Neural progenitor cell (in vitro differentiated cells): ENCODE measurements at regions not wholly inside any gene's neighbourhood (a gene's known extent, or its start where the extent isn't known, plus 50 kb on each side); places are given as distances from the start of the nearest gene placed in this dataset.

Experiments used
- DNase-seq: peaks from one replicate; pipeline ENCODE4 v3.0.0-alpha.2; 2016; ENCODE audit warnings: low spot score
- H2AFZ ChIP-seq: fragments of 200-600 bp; sonication (generic); replicated peaks from 2 replicates; pipeline ENCODE4 v1.6.1; 2016; ENCODE audit warnings: antibody characterized with exemption
- H3F3A ChIP-seq: fragments of 200-600 bp; sonication (generic); 2 replicates; pipeline ENCODE4 v1.6.1; 2016; ENCODE audit warnings: antibody characterized with exemption, low read depth
- H3K27ac ChIP-seq: fragments of 200-600 bp; sonication (generic); 2 replicates; pipeline ENCODE4 v1.5.1; 2016; ENCODE audit warnings: mild to moderate bottlenecking
- H3K27me3 ChIP-seq: fragments of 200-600 bp; sonication (generic); 2 replicates; pipeline ENCODE4 v1.6.1; 2016; ENCODE audit warnings: mild to moderate bottlenecking, moderate library complexity
- H3K36me3 ChIP-seq: fragments of 200-600 bp; sonication (generic); 2 replicates; pipeline ENCODE4 v1.5.1; 2016
- H3K4me1 ChIP-seq: fragments of 200-600 bp; sonication (generic); 2 replicates; pipeline ENCODE4 v1.6.1; 2016; ENCODE audit warnings: mixed run types
- H3K4me2 ChIP-seq: fragments of 200-600 bp; sonication (generic); 2 replicates; pipeline ENCODE4 v1.6.1; 2016
- H3K4me3 ChIP-seq: fragments of 200-600 bp; sonication (generic); 2 replicates; pipeline ENCODE4 v1.5.1; 2016
- H3K79me2 ChIP-seq: fragments of 200-600 bp; sonication (generic); 2 replicates; pipeline ENCODE4 v1.6.1; 2016; ENCODE audit warnings: low read depth
- H3K9ac ChIP-seq: fragments of 200-600 bp; sonication (generic); 2 replicates; pipeline ENCODE4 v1.6.1; 2016
- H3K9me3 ChIP-seq: fragments of 200-600 bp; sonication (generic); 2 replicates; pipeline ENCODE4 v1.5.1; 2016; ENCODE audit warnings: low read depth
- H4K20me1 ChIP-seq: fragments of 200-600 bp; sonication (generic); 2 replicates; pipeline ENCODE4 v1.6.1; 2016; ENCODE audit warnings: low read depth
- H3K27ac Mint-ChIP-seq: 3 replicates; pipeline ENCODE4 v1.8.0; 2021; ENCODE audit warnings: mixed read lengths
- H3K27me3 Mint-ChIP-seq: 2 replicates; pipeline ENCODE4 v1.8.0; 2022; ENCODE audit warnings: low read depth, mild to moderate bottlenecking, inconsistent platforms, moderate library complexity, mixed read lengths; ENCODE audit not compliant: insufficient read depth
- H3K36me3 Mint-ChIP-seq: 3 replicates; pipeline ENCODE4 v1.8.0; 2021; ENCODE audit warnings: mixed read lengths
- H3K4me1 Mint-ChIP-seq: 3 replicates; pipeline ENCODE4 v1.8.0; 2021; ENCODE audit warnings: mixed read lengths
- H3K4me3 Mint-ChIP-seq: 3 replicates; pipeline ENCODE4 v1.8.0; 2021; ENCODE audit warnings: mild to moderate bottlenecking, moderate library complexity, mixed read lengths
- H3K9me3 Mint-ChIP-seq: 3 replicates; pipeline ENCODE4 v1.8.0; 2020; ENCODE audit warnings: mixed read lengths
- EZH2 ChIP-seq: fragments of 200-600 bp; sonication (generic); IDR thresholded peaks from 2 replicates; pipeline ENCODE4 v1.6.1; 2017; ENCODE audit warnings: antibody characterized with exemption, mild to moderate bottlenecking, moderate library complexity
- EZH2phosphoT487 ChIP-seq: fragments of 200-600 bp; sonication (generic); IDR thresholded peaks from 2 replicates; pipeline ENCODE4 v1.6.1; 2017; ENCODE audit warnings: antibody characterized with exemption
- TF ChIP-seq, protein P1 (sequence below): fragments of 200-600 bp; sonication (generic); IDR thresholded peaks from 2 replicates; pipeline ENCODE4 v1.5.1; 2017; ENCODE audit warnings: antibody characterized with exemption, mild to moderate bottlenecking

DNA sequence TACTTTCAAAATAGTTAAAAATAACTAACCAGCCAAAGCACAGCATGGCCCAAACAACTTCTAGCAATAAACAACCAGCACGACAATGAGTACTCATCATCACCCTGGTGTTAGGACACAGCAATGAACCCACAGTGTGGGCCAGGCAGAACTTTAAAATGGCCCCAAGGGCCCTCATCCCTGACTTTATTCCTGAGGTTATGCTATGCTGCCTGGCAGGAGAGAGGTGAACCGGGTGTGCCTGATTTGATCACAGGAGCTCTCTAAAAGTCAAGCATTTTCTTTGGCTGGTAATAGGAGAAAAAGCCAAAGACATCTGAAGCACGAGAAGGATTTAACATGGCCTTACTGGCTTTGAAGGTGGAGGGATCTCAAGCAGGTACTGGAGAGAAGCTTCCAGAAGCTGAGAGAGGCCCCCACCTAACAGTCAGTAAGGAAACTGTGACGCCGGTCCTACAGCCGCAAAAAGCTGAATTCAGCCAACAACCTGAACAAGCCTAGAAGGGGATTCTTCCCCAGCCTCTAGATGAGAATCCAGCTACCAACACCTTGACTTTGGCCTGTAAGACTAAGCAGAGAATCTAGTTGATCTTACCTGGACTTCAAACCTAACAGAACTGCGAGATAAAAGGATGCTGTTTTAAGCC is 115.4 kb downstream of the DDX1 start:
- no peak overlapping the region for H3K27ac Mint-ChIP-seq
- DNase-seq: no peak

DNA sequence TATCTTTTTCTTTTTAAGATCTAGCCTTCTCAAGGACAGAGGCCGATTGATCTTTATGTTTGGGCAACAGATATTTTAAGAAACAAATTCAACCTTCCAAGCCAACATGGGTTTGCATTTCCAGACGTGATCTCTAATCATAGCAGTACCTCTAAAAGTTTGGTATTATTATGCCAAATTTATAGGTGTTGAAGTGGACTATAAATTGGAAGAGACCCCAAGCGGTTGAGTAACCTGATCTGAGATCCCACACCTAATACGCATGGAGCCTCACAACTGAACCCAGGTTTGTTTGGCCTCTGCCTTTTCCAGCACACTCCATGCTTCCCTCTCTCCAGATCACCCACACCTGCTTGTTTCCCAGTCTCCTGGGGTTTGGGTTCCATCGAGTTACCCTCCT is 116.5 kb downstream of the DDX1 start:
- H3K36me3 Mint-ChIP-seq: no peaks in the 10 kb centered on the region
- Histone ChIP-seq H3K9me3 (no peaks in the 10 kb centered on the region), H3K79me2 (no peaks in the 10 kb centered on the region), H3F3A (no peaks in the 10 kb centered on the region), H3K4me2 (no peak overlapping the region), H3K27me3 (no peaks in the 10 kb centered on the region), H3K27ac (no peak overlapping the region), H3K4me3 (no peak overlapping the region), H3K36me3 (no peaks in the 10 kb centered on the region), H2AFZ (no peak overlapping the region), H3K4me1 (no peaks in the 10 kb centered on the region), H4K20me1 (no peaks in the 10 kb centered on the region), H3K9ac (no peak overlapping the region)
- no peak for TF ChIP-seq EZH2
- no peak for TF ChIP-seq EZH2phosphoT487
- TF ChIP-seq, protein P1, sequence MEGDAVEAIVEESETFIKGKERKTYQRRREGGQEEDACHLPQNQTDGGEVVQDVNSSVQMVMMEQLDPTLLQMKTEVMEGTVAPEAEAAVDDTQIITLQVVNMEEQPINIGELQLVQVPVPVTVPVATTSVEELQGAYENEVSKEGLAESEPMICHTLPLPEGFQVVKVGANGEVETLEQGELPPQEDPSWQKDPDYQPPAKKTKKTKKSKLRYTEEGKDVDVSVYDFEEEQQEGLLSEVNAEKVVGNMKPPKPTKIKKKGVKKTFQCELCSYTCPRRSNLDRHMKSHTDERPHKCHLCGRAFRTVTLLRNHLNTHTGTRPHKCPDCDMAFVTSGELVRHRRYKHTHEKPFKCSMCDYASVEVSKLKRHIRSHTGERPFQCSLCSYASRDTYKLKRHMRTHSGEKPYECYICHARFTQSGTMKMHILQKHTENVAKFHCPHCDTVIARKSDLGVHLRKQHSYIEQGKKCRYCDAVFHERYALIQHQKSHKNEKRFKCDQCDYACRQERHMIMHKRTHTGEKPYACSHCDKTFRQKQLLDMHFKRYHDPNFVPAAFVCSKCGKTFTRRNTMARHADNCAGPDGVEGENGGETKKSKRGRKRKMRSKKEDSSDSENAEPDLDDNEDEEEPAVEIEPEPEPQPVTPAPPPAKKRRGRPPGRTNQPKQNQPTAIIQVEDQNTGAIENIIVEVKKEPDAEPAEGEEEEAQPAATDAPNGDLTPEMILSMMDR: no peak
- peaks cover 8% of the 10 kb centered on the region for H3K9me3 Mint-ChIP-seq
- DNase-seq: no peak
- H3K4me3 Mint-ChIP-seq: no peak overlapping the region
- H3K27me3 Mint-ChIP-seq: peaks cover 4% of the 10 kb centered on the region
- peaks cover 4% of the 10 kb centered on the region for H3K4me1 Mint-ChIP-seq
- no peak overlapping the region for H3K27ac Mint-ChIP-seq

More for the DNA sequence above, 115.4 kb downstream of the DDX1 start:
- H3K36me3 ChIP-seq: no peaks in the 10 kb centered on the region
- no peaks in the 10 kb centered on the region for H4K20me1 ChIP-seq
- H3K36me3 Mint-ChIP-seq: no peaks in the 10 kb centered on the region
- H3K9me3 ChIP-seq: no peaks in the 10 kb centered on the region
- peaks cover 8% of the 10 kb centered on the region for H3K9me3 Mint-ChIP-seq
- no peaks in the 10 kb centered on the region for H3K27me3 ChIP-seq
- H3K4me1 ChIP-seq: no peaks in the 10 kb centered on the region
- H3K9ac ChIP-seq: no peak overlapping the region
- H3F3A ChIP-seq: no peaks in the 10 kb centered on the region
- peaks cover 4% of the 10 kb centered on the region for H3K4me1 Mint-ChIP-seq
- H3K27me3 Mint-ChIP-seq: peaks cover 6% of the 10 kb centered on the region
- H3K4me3 Mint-ChIP-seq: no peak overlapping the region
- no peak overlapping the region for H2AFZ ChIP-seq
- TF ChIP-seq, protein P1: no peak
- no peak for TF ChIP-seq EZH2
- TF ChIP-seq EZH2phosphoT487: no peak
- H3K79me2 ChIP-seq: no peaks in the 10 kb centered on the region
- no peak overlapping the region for H3K4me2 ChIP-seq
- no peak overlapping the region for H3K27ac ChIP-seq
- no peak overlapping the region for H3K4me3 ChIP-seq

GRCh38 chr2:15708865-15709820 is 117.5 kb downstream of the DDX1 start:
- no peak overlapping the region for H3K9ac ChIP-seq
- Mint-ChIP-seq H3K36me3 (no peaks in the 10 kb centered on the region), H3K4me1 (peaks cover 4% of the 10 kb centered on the region), H3K27me3 (peaks cover 4% of the 10 kb centered on the region), H3K9me3 (peaks cover 8% of the 10 kb centered on the region), H3K4me3 (no peak overlapping the region), H3K27ac (no peak overlapping the region)
- no peaks in the 10 kb centered on the region for H3K27me3 ChIP-seq
- no peak overlapping the region for H3K27ac ChIP-seq
- no peaks in the 10 kb centered on the region for H3K79me2 ChIP-seq
- H4K20me1 ChIP-seq: no peaks in the 10 kb centered on the region
- H3F3A ChIP-seq: no peaks in the 10 kb centered on the region
- no peaks in the 10 kb centered on the region for H3K36me3 ChIP-seq
- TF ChIP-seq, protein P1: no peak
- H3K9me3 ChIP-seq: no peaks in the 10 kb centered on the region
- no peak overlapping the region for H2AFZ ChIP-seq
- no peak for DNase-seq
- H3K4me3 ChIP-seq: no peak overlapping the region
- no peaks in the 10 kb centered on the region for H3K4me1 ChIP-seq
- H3K4me2 ChIP-seq: no peak overlapping the region
